Hepatocyte (in vitro differentiated cells): ENCODE measurements at regions not wholly inside any gene's neighbourhood (a gene's known extent, or its start where the extent isn't known, plus 50 kb on each side); places are given as distances from the start of the nearest gene placed in this dataset. TPM values are rescaled to one million over a fixed set of nuclear protein-coding genes. Genes with fewer than 3 reads are reported as not detected.
"Not testable (repeated sequence)": the region's sequence is repeated elsewhere in the genome, so short reads cannot be mapped to it uniquely, and the experiment has no call there.

Experiments used
- DNase-seq: peaks from one replicate; pipeline ENCODE4 v3.0.0-alpha.2; 2016; ENCODE audit warnings: low spot score
- H2AFZ ChIP-seq: fragments of 200-600 bp; sonication (generic); 2 replicates; pipeline ENCODE4 v1.6.0; 2016; ENCODE audit warnings: antibody characterized with exemption, mild to moderate bottlenecking
- H3K27ac ChIP-seq: fragments of 200-600 bp; sonication (generic); 2 replicates; pipeline ENCODE4 v1.5.1; 2016; ENCODE audit warnings: mild to moderate bottlenecking
- H3K27me3 ChIP-seq: fragments of 200-600 bp; sonication (generic); 2 replicates; pipeline ENCODE4 v1.6.1; 2016
- H3K36me3 ChIP-seq: fragments of 200-600 bp; sonication (generic); replicated peaks from 2 replicates; pipeline ENCODE4 v1.5.1; 2016; ENCODE audit warnings: low read depth; ENCODE audit not compliant: insufficient read depth
- H3K4me1 ChIP-seq: fragments of 200-600 bp; sonication (generic); 2 replicates; pipeline ENCODE4 v1.5.1; 2016; ENCODE audit warnings: mild to moderate bottlenecking, moderate library complexity; ENCODE audit not compliant: insufficient read depth
- H3K4me2 ChIP-seq: fragments of 200-600 bp; sonication (generic); 2 replicates; pipeline ENCODE4 v1.6.0; 2016
- H3K4me3 ChIP-seq: fragments of 200-600 bp; sonication (generic); 2 replicates; pipeline ENCODE4 v1.5.1; 2016; ENCODE audit warnings: mild to moderate bottlenecking
- H3K79me2 ChIP-seq: fragments of 200-600 bp; sonication (generic); 2 replicates; pipeline ENCODE4 v1.6.0; 2017; ENCODE audit warnings: mild to moderate bottlenecking
- H3K9me2 ChIP-seq: fragments of 200-600 bp; sonication (generic); replicated peaks from 2 replicates; pipeline ENCODE4 v1.6.0; 2017; ENCODE audit warnings: mild to moderate bottlenecking; ENCODE audit not compliant: insufficient read depth
- H3K9me3 ChIP-seq: fragments of 200-600 bp; sonication (generic); 2 replicates; pipeline ENCODE4 v1.5.1; 2016; ENCODE audit warnings: low read depth, mild to moderate bottlenecking
- H4K20me1 ChIP-seq: fragments of 200-600 bp; sonication (generic); 2 replicates; pipeline ENCODE4 v1.6.0; 2016; ENCODE audit warnings: mild to moderate bottlenecking; ENCODE audit not compliant: insufficient read depth, poor library complexity, severe bottlenecking
- CTCF ChIP-seq: fragments of 200-600 bp; sonication (generic); IDR thresholded peaks from 2 replicates; pipeline ENCODE4 v1.5.1; 2016; ENCODE audit warnings: antibody characterized with exemption, mild to moderate bottlenecking; ENCODE audit not compliant: poor library complexity
- EZH2 ChIP-seq: fragments of 200-600 bp; sonication (generic); IDR thresholded peaks from 2 replicates; pipeline ENCODE4 v1.6.1; 2016; ENCODE audit warnings: antibody characterized with exemption, mild to moderate bottlenecking, borderline replicate concordance
- EZH2phosphoT487 ChIP-seq: fragments of 200-600 bp; sonication (generic); IDR thresholded peaks from one replicate; pipeline ENCODE4 v1.6.1; 2018; ENCODE audit warnings: antibody characterized with exemption, mild to moderate bottlenecking, low read depth, moderate library complexity; ENCODE audit not compliant: unreplicated experiment, severe bottlenecking
- whole genome bisulfite sequencing: methylation state at CpG from one replicate; pipeline ENCODE4 v1.1.6; 2016; ENCODE audit warnings: low lambda C conversion rate; ENCODE audit errors: missing lambda C conversion rate; 5-methylcytosine and 5-hydroxymethylcytosine counted together
- small RNA-seq: library from RNA; depleted of rRNA; stranded (forward); fragments of <200 nt; gene quantifications from one replicate; pipeline ENCODE3, GENCODE V24; 2014

DNA sequence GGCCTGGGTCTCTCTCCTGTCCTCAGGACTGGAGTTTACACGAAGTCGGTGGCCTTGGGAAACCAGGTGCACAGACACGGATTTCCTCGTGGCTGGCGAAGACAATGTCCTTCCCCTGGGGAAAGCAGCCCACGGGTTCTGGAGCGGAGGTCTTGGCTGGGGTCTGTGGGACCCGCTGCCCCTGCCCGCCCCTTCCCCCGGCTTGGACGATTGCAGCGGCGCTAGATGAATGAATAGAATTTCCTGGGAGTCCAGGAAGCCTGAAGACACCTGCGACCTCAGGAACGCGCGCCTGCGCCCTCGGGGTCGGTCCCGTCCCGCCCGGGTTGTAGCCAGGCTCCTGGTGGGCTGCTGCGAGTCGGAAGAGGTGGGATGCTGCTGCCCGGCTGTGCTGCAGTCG is 564.7 kb downstream of the TSPY10 start:
- TF ChIP-seq EZH2, result no peak
- TF ChIP-seq CTCF, result no peak
- no peak for TF ChIP-seq EZH2phosphoT487
- Histone ChIP-seq H3K79me2 (no peaks in the 10 kb centered on the region), H3K27ac (no peak overlapping the region), H2AFZ (no peak overlapping the region), H3K36me3 (no peaks in the 10 kb centered on the region), H3K9me3 (no peaks in the 10 kb centered on the region), H3K4me3 (no peak overlapping the region), H4K20me1 (no peaks in the 10 kb centered on the region), H3K9me2 (no peaks in the 10 kb centered on the region), H3K4me1 (no peaks in the 10 kb centered on the region), H3K27me3 (no peaks in the 10 kb centered on the region), H3K4me2 (no peak overlapping the region)
- 93% methylated on average over 3 of the region's 27 CpGs for WGBS
- DNase-seq, result no peak

DNA sequence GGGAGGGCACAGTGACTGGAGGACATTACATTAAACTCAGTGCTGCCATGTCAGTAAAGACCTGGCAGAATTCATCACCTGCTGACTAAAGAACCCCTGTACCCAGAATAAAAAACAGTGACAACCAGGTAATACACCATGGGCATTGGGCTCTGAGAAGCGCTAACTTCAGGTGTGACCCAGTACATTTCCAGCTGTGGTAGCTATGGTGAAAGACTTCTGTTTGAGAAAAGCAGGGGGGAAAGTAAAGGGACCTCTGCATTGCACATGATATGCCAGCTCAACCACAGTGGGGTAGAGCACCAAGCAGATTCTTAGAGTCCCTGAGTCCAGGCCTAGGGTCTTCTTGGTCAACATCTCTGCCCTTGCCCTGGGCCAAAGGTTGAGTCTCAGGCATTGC is 578.6 kb downstream of the TSPY10 start:
- DNase-seq, result peak; percentile 3
- not testable (repeated sequence) for H3K4me2 ChIP-seq, H3K4me1 ChIP-seq, H3K36me3 ChIP-seq, H3K79me2 ChIP-seq, H3K27me3 ChIP-seq, H3K9me3 ChIP-seq, H3K4me3 ChIP-seq, H2AFZ ChIP-seq, H4K20me1 ChIP-seq, H3K9me2 ChIP-seq, H3K27ac ChIP-seq
- WGBS, result 71% methylated on average over 1 of the region's 1 CpG

Small RNAs in the stretch of these regions (small RNA-seq; reads per million reads assigned to genes)
- not detected for gene RNA5SP519
